VCaP (cell line): ENCODE measurements at regions not wholly inside any gene's neighbourhood (a gene's known extent, or its start where the extent isn't known, plus 50 kb on each side); places are given as distances from the start of the nearest gene placed in this dataset.

Experiments used
- H3K27ac ChIP-seq: fragments of 450-650 bp; 2 replicates; pipeline ENCODE4 v1.5.1; 2017
- CTCF ChIP-seq: fragments of 450-650 bp; conservative IDR thresholded peaks from 2 replicates; pipeline ENCODE4 v1.5.1; 2017; ENCODE audit warnings: mild to moderate bottlenecking, moderate library complexity

GRCh38 chr9:2260417-2261306, 245.5 kb downstream of the SMARCA2 start:
- H3K27ac ChIP-seq, result no peak overlapping the region
- TF ChIP-seq CTCF, result no peak

GRCh38 chr9:2261421-2262103, 246.4 kb downstream of the SMARCA2 start:
- H3K27ac ChIP-seq, result no peak overlapping the region
- TF ChIP-seq CTCF, result no peak

- no peak for TF ChIP-seq CTCF
- H3K27ac ChIP-seq, result no peak overlapping the region
These were observed 247.4 kb downstream of the SMARCA2 start for GRCh38 chr9:2262386-2263071.

GRCh38 chr9:2263111-2263510, 248.0 kb downstream of the SMARCA2 start:
- TF ChIP-seq CTCF, result no peak
- H3K27ac ChIP-seq, result no peak overlapping the region

- TF ChIP-seq CTCF, result no peak
- no peak overlapping the region for H3K27ac ChIP-seq
These were observed 248.5 kb downstream of the SMARCA2 start for GRCh38 chr9:2263665-2264064.

GRCh38 chr9:2264081-2264480, 248.9 kb downstream of the SMARCA2 start:
- H3K27ac ChIP-seq, result no peak overlapping the region
- TF ChIP-seq CTCF, result no peak

- TF ChIP-seq CTCF, result no peak
- no peak overlapping the region for H3K27ac ChIP-seq
These were observed 252.1 kb downstream of the SMARCA2 start for GRCh38 chr9:2267181-2267745.
